ENCODE measurements at regions not wholly inside any gene's neighbourhood (a gene's known extent, or its start where the extent isn't known, plus 50 kb on each side); places are given as distances from the start of the nearest gene placed in this dataset.

DNA sequence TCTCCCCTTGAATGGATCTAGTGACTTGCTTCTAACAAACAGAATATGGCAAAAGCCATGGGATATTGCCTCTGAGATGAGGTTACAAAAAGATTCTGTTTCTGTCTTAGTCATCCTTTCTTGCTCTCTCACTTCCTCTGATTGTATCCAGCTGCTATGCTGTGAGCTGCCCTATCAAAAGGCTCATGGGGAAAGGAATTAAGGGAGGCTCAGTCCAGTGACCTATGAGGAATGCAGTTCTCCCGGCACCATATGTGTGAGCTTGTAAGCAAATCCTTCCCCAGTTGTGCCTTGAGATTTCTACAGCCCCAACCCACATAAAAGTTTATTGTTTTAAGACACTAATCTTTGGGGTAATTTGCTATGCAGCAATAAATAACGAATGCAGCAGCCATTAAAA lies 183.1 kb downstream of the KLHL28 start:
- TF ChIP-seq POLR2A (IDR thresholded peaks at IDR 0.05; ENCODE audit: low read length) (no peak), GATA1 (IDR thresholded peaks at IDR 0.05; ENCODE audit: low read depth, low read length) (no peak)

All from erythroblast (primary cell).